ENCODE measurements at regions not wholly inside any gene's neighbourhood (a gene's known extent, or its start where the extent isn't known, plus 50 kb on each side); places are given as distances from the start of the nearest gene placed in this dataset.

DNA sequence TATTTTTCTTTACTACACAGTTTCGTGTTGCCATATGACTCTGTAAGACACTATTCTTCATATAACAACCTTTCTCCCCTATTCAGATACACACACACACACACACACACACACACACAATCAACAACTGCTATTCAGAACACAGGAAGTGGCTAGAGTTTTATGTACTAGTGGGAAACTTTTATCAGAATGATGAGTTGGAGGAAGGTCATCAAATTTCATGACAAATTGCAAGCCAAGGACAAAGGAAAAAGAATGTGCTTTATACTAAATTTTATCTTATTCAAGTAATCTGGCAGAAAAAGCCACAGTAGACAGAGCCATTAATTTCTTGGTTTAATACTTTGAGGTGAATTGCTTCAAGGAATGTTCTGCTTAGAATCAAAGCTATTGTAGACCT, 899.8 kb downstream of the ROBO2 start:
- DNase-seq: no peak
- Histone ChIP-seq H3K4me1 (ENCODE audit: insufficient read depth) (no peaks in the 10 kb centered on the region), H3K27ac (no peak overlapping the region), H3K9me3 (no peaks in the 10 kb centered on the region), H3K4me3 (no peak overlapping the region), H3K27me3 (no peaks in the 10 kb centered on the region), H3K36me3 (no peaks in the 10 kb centered on the region)
- WGBS, 3 donors: 32 to 68% (median 60%) methylated on average over 1 of the region's 1 CpG
- no peak for TF ChIP-seq POLR2A (IDR thresholded peaks at IDR 0.05)
- TF ChIP-seq EP300 (IDR thresholded peaks at IDR 0.05): no peak
- TF ChIP-seq, protein P1, sequence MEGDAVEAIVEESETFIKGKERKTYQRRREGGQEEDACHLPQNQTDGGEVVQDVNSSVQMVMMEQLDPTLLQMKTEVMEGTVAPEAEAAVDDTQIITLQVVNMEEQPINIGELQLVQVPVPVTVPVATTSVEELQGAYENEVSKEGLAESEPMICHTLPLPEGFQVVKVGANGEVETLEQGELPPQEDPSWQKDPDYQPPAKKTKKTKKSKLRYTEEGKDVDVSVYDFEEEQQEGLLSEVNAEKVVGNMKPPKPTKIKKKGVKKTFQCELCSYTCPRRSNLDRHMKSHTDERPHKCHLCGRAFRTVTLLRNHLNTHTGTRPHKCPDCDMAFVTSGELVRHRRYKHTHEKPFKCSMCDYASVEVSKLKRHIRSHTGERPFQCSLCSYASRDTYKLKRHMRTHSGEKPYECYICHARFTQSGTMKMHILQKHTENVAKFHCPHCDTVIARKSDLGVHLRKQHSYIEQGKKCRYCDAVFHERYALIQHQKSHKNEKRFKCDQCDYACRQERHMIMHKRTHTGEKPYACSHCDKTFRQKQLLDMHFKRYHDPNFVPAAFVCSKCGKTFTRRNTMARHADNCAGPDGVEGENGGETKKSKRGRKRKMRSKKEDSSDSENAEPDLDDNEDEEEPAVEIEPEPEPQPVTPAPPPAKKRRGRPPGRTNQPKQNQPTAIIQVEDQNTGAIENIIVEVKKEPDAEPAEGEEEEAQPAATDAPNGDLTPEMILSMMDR (IDR thresholded peaks at IDR 0.05): no peak
- intact Hi-C loops (cut with DNase I): no loop called here

DNA sequence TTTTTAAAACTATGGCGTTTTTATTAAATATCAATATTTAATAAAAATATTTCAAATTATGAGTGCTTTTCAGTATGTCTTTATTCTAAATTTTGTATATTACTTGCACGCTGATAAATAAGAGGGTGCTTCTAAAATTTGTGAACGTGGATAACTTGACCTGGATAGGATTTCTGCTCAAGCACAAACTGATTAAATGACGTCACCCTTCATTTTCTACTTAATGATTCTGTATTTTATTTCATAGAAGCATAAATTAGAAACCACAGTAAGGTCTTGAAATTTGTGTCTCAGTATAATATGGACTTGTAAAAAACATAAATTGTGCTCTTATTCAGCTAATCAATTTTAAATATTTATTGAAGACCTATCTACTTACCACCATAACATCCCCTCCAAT, 903.7 kb downstream of the ROBO2 start:
- no peaks in the 10 kb centered on the region for H3K4me1 ChIP-seq (ENCODE audit: insufficient read depth)
- no peaks in the 10 kb centered on the region for H3K36me3 ChIP-seq
- WGBS, 3 donors: 93 to 95% (median 93%) methylated on average over 4 of the region's 4 CpGs
- no peaks in the 10 kb centered on the region for H3K9me3 ChIP-seq
- H3K27ac ChIP-seq: no peak overlapping the region
- H3K27me3 ChIP-seq: no peaks in the 10 kb centered on the region
- H3K4me3 ChIP-seq: no peak overlapping the region
- no peak for DNase-seq
- TF ChIP-seq, protein P1 (IDR thresholded peaks at IDR 0.05): no peak
- TF ChIP-seq POLR2A (IDR thresholded peaks at IDR 0.05) (no peak), EP300 (IDR thresholded peaks at IDR 0.05) (no peak)
- intact Hi-C loops (cut with DNase I): no loop called here

DNA sequence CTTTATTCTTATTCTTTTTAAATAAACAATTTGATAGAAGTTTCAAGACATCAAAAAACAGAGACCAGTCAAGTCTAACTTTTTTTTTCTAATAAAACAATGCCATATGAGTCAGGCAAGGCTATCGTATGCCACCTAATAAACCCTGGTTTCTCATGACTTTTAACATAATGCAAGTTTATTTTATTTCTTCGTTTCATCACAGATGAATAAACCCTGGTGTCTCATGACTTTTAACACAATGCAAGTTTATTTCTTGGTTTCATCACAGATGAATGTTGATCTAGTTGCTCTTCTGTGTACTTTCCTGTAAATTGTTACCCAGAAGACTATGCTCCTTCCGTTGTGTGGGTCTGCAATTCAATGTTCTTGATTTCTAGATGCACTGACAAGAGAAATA, 905.4 kb downstream of the ROBO2 start:
- Histone ChIP-seq H3K9me3 (no peaks in the 10 kb centered on the region), H3K36me3 (no peaks in the 10 kb centered on the region), H3K27me3 (no peaks in the 10 kb centered on the region), H3K4me1 (ENCODE audit: insufficient read depth) (no peaks in the 10 kb centered on the region), H3K27ac (no peak overlapping the region), H3K4me3 (no peak overlapping the region)
- intact Hi-C loops (cut with DNase I): no loop called here
- DNase-seq: no peak
- 63 to 96% (median 74%) methylated on average over 3 of the region's 3 CpGs for WGBS, 3 donors
- no peak for TF ChIP-seq EP300 (IDR thresholded peaks at IDR 0.05)
- no peak for TF ChIP-seq POLR2A (IDR thresholded peaks at IDR 0.05)
- TF ChIP-seq, protein P1 (IDR thresholded peaks at IDR 0.05): no peak

DNA sequence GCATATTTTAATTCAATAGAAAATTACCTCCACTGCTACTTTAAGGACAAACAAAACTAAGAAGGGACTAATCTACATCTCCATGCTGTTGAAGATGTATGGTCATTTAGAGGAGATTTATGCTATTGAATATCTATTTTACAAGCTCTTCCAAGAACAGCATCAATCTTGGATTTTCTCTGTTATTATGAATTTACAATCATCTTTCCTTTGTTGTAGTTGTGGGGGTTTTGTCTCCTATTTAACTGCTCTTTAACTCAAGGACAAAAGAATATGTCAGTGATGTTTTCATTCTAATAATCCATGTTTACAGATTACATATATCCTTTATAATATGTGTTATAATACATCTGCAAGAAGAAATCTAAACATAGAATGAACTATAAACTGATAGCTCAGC, 907.8 kb downstream of the ROBO2 start:
- no peak overlapping the region for H3K4me3 ChIP-seq

More for the DNA sequence above, 907.8 kb downstream of the ROBO2 start:
- intact Hi-C loops (cut with DNase I): no loop called here
- no peaks in the 10 kb centered on the region for H3K4me1 ChIP-seq (ENCODE audit: insufficient read depth)
- DNase-seq: no peak
- TF ChIP-seq, protein P1 (IDR thresholded peaks at IDR 0.05): no peak
- TF ChIP-seq EP300 (IDR thresholded peaks at IDR 0.05) (no peak), POLR2A (IDR thresholded peaks at IDR 0.05) (no peak)
- no peaks in the 10 kb centered on the region for H3K9me3 ChIP-seq
- no peak overlapping the region for H3K27ac ChIP-seq
- H3K36me3 ChIP-seq: no peaks in the 10 kb centered on the region
- H3K27me3 ChIP-seq: no peaks in the 10 kb centered on the region
